Endothelial cell of umbilical vein (primary cell): ENCODE measurements at regions not wholly inside any gene's neighbourhood (a gene's known extent, or its start where the extent isn't known, plus 50 kb on each side); places are given as distances from the start of the nearest gene placed in this dataset.

ENCODE experiments used
- BruUV-seq: library from RNA; stranded (reverse); fragments of 400-500 nt; replicated peaks from 2 replicates; lab custom pipeline; 2021; lab: Mats Ljungman, UMichigan
- CTCF ChIA-PET: fragments of 300-600, 350-600 bp; sonication (Branson Sonifier 250); formaldehyde crosslinking; loops from one replicate; lab custom pipeline; 2021; ENCODE audit warnings: antibody characterized with exemption, inconsistent platforms; lab: Charles Lee
- POLR2A ChIA-PET: fragments of 300-600, 350-600 bp; sonication (Branson Sonifier 250); formaldehyde crosslinking; loops from one replicate; lab custom pipeline; 2021; ENCODE audit warnings: antibody characterized with exemption, inconsistent platforms; lab: Charles Lee
- DNase-seq: peaks from one replicate; pipeline ENCODE4 v3.0.0-alpha.2; 2011; ENCODE audit warnings: low read depth, low spot score
- FAIRE-seq: peaks from 2 replicates; lab custom pipeline; 2011; peaks lifted over from hg19 to GRCh38; lab: Jason Lieb, UNC
- H2AFZ ChIP-seq: 2 replicates; pipeline ENCODE4 v1.6.0; 2012; ENCODE audit warnings: low read depth, low read length, control low read depth, inconsistent platforms
- H3K27ac ChIP-seq: 2 replicates; pipeline ENCODE4 v1.5.1; 2011; ENCODE audit warnings: low read depth, mild to moderate bottlenecking, control low read depth, low read length, moderate library complexity; ENCODE audit not compliant: insufficient read depth
- H3K27me3 ChIP-seq, 2 experiments: 2 replicates each; pipeline versions ENCODE4 v1.6.0 to v1.6.1; 2011; ENCODE audit warnings: low read length in 2 of 2, mixed read lengths in 1 of 2; ENCODE audit not compliant: control insufficient read depth in 2 of 2, insufficient read depth in 2 of 2
- H3K36me3 ChIP-seq, 2 experiments: 2 replicates in 1 of 2; 3 replicates in 1 of 2; pipeline ENCODE4 v1.5.1; 2011; ENCODE audit warnings: low read length in 2 of 2, mild to moderate bottlenecking in 1 of 2, moderate library complexity in 1 of 2; ENCODE audit not compliant: control insufficient read depth in 2 of 2, insufficient read depth in 2 of 2; ENCODE audit errors: extremely low read depth in 1 of 2
- H3K4me1 ChIP-seq: 3 replicates; pipeline ENCODE4 v1.5.1; 2011; ENCODE audit warnings: mild to moderate bottlenecking, low read length; ENCODE audit not compliant: control insufficient read depth, insufficient read depth; ENCODE audit errors: extremely low read depth
- H3K4me2 ChIP-seq: 2 replicates; pipeline ENCODE4 v1.6.1; 2011; ENCODE audit warnings: low read length, control low read depth, mixed read lengths; ENCODE audit not compliant: insufficient read depth
- H3K4me3 ChIP-seq, 3 experiments: fragments of 200-600 bp in 1 of 3; sonication (generic), shearing (Covaris generic) in 1 of 3; replicated peaks in 1 of 3; 2 replicates each; pipeline ENCODE4 v1.5.1; 2011 to 2016; ENCODE audit warnings: control low read depth in 3 of 3, low read length in 3 of 3, mild to moderate bottlenecking in 2 of 3, inconsistent platforms in 1 of 3, low read depth in 1 of 3, moderate library complexity in 1 of 3; ENCODE audit not compliant: insufficient read depth in 1 of 3
- H3K79me2 ChIP-seq: 2 replicates; pipeline ENCODE4 v1.6.0; 2012; ENCODE audit warnings: low read length, inconsistent platforms; ENCODE audit not compliant: control insufficient read depth, insufficient read depth
- H3K9ac ChIP-seq: replicated peaks from 2 replicates; pipeline ENCODE3; 2011; ENCODE audit warnings: low read length, control low read depth; ENCODE audit not compliant: insufficient read depth; ENCODE audit errors: extremely low read depth
- H3K9me1 ChIP-seq: replicated peaks from 3 replicates; pipeline ENCODE4 v1.6.0; 2011; ENCODE audit warnings: mild to moderate bottlenecking, low read length; ENCODE audit not compliant: control insufficient read depth, insufficient read depth; ENCODE audit errors: extremely low read depth
- H3K9me3 ChIP-seq: replicated peaks from 2 replicates; pipeline ENCODE4 v1.5.1; 2012; ENCODE audit warnings: low read length, inconsistent platforms; ENCODE audit not compliant: control insufficient read depth, insufficient read depth
- H4K20me1 ChIP-seq: replicated peaks from 2 replicates; pipeline ENCODE3; 2011; ENCODE audit warnings: mild to moderate bottlenecking, low read length; ENCODE audit not compliant: control insufficient read depth, insufficient read depth; ENCODE audit errors: extremely low read depth
- EZH2 ChIP-seq: IDR thresholded peaks from 2 replicates; pipeline ENCODE4 v1.6.1; 2012; ENCODE audit warnings: borderline replicate concordance, low read depth, mild to moderate bottlenecking, moderate library complexity, low read length, inconsistent platforms; ENCODE audit not compliant: severe bottlenecking
- FOS ChIP-seq: IDR thresholded peaks from 2 replicates; pipeline ENCODE4 v1.6.1; 2011; ENCODE audit warnings: mild to moderate bottlenecking, low read length, moderate library complexity, borderline replicate concordance; ENCODE audit not compliant: insufficient read depth
- GATA2 ChIP-seq: IDR thresholded peaks from 2 replicates; pipeline ENCODE4 v1.7.0; 2011; ENCODE audit warnings: low read depth, mild to moderate bottlenecking, moderate library complexity, mixed read lengths, low read length; ENCODE audit not compliant: insufficient read length, insufficient read depth
- JUN ChIP-seq: IDR thresholded peaks from 2 replicates; pipeline ENCODE4 v1.6.1; 2011; ENCODE audit warnings: borderline replicate concordance, low read depth; ENCODE audit not compliant: insufficient read length, insufficient read depth
- MYC ChIP-seq: IDR thresholded peaks from one replicate; pipeline ENCODE4 v1.6.1; 2011; ENCODE audit warnings: mild to moderate bottlenecking, low read depth, low read length
- POLR2A ChIP-seq: IDR thresholded peaks from 2 replicates; pipeline ENCODE4 v1.6.1; 2012; ENCODE audit warnings: low read depth, mild to moderate bottlenecking, control low read depth, low read length
- POLR2AphosphoS5 ChIP-seq: IDR thresholded peaks from 2 replicates; pipeline ENCODE4 v1.6.1; 2012; ENCODE audit warnings: low read depth, mild to moderate bottlenecking, control low read depth, low read length, moderate library complexity; ENCODE audit not compliant: insufficient read depth
- dilution Hi-C: fragments of 300-500 bp; cut with MboI; formaldehyde crosslinking; loops from one replicate; pipeline ENCODE4 v1.15.0; 2019; ENCODE audit warnings: low sequenced_read_pairs; ENCODE audit not compliant: extremely low pct_ligation_motif_present
- intact Hi-C: fragments of 100-400 bp; cut with micrococcal nuclease; formaldehyde crosslinking; loops from one replicate; pipeline ENCODE4 v1.10.0; 2022
- TF ChIP-seq, protein P1 (sequence below): IDR thresholded peaks from 2 replicates; pipeline ENCODE4 v1.6.1; 2011; ENCODE audit not compliant: insufficient read depth, insufficient read length
- TF ChIP-seq, protein P2 (sequence below), 2 donors: IDR thresholded peaks; 1 replicate in 1 of 2; 2 replicates in 1 of 2; pipeline ENCODE4 v1.5.1; 2011; ENCODE audit warnings: low read length in 2 of 2, mild to moderate bottlenecking in 2 of 2, moderate library complexity in 2 of 2, control low read depth in 1 of 2, inconsistent platforms in 1 of 2, low read depth in 1 of 2; ENCODE audit not compliant: insufficient read depth in 1 of 2; ENCODE audit errors: extremely low read depth in 1 of 2

DNA sequence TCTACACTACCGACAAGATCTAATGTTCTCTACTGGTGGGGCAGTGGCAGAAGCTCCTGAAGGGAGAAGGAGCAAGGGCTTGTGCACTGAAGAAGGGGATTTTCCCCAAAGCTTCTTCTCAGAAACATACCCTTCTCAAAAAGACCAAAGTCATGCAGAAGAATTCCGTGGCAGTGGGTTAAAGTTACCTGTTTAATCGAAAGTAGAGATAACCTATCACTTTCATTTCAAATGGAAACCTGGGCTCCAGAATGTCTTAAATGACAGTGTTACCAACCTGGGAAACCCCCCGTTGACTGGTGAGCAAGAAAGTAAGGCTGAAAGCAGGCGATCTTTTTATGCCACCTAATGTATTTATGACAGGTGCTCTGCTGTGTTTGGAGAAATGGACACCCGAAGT is 92.5 kb upstream of the TEX13D start:
- ChIA-PET POLR2A (no interaction called here), CTCF (no interaction called here)
- Histone ChIP-seq H3K27ac (no peak overlapping the region), H2AFZ (no peak overlapping the region), H3K4me2 (no peak overlapping the region), H3K4me3 (no peak overlapping the region), H4K20me1 (no peaks in the 10 kb centered on the region), H3K27me3 (no peaks in the 10 kb centered on the region), H3K79me2 (no peaks in the 10 kb centered on the region), H3K9me1 (no peaks in the 10 kb centered on the region), H3K9me3 (no peaks in the 10 kb centered on the region), H3K36me3 (no peaks in the 10 kb centered on the region), H3K4me1 (no peaks in the 10 kb centered on the region), H3K9ac (no peak overlapping the region)
- dilution Hi-C loops (no loop called here), intact Hi-C loops (no loop called here)
- FAIRE-seq (no peak), DNase-seq (no peak)
- BruUV-seq: no TSS peak
- TF ChIP-seq JUN: no peak
- TF ChIP-seq, protein P1, sequence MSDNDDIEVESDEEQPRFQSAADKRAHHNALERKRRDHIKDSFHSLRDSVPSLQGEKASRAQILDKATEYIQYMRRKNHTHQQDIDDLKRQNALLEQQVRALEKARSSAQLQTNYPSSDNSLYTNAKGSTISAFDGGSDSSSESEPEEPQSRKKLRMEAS: no peak
- TF ChIP-seq, protein P2, sequence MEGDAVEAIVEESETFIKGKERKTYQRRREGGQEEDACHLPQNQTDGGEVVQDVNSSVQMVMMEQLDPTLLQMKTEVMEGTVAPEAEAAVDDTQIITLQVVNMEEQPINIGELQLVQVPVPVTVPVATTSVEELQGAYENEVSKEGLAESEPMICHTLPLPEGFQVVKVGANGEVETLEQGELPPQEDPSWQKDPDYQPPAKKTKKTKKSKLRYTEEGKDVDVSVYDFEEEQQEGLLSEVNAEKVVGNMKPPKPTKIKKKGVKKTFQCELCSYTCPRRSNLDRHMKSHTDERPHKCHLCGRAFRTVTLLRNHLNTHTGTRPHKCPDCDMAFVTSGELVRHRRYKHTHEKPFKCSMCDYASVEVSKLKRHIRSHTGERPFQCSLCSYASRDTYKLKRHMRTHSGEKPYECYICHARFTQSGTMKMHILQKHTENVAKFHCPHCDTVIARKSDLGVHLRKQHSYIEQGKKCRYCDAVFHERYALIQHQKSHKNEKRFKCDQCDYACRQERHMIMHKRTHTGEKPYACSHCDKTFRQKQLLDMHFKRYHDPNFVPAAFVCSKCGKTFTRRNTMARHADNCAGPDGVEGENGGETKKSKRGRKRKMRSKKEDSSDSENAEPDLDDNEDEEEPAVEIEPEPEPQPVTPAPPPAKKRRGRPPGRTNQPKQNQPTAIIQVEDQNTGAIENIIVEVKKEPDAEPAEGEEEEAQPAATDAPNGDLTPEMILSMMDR (IDR thresholded peaks at IDR 0.05; ENCODE audit: extremely low read depth in 1 of 2, insufficient read depth in 1 of 2, low read depth in 1 of 2, low read length in 2 of 2): no peak
- TF ChIP-seq EZH2: no peak
- TF ChIP-seq GATA2: no peak
- TF ChIP-seq MYC: no peak
- TF ChIP-seq POLR2AphosphoS5: no peak
- no peak for TF ChIP-seq FOS
- no peak for TF ChIP-seq POLR2A
